ENCODE measurements at regions not wholly inside any gene's neighbourhood (a gene's known extent, or its start where the extent isn't known, plus 50 kb on each side); places are given as distances from the start of the nearest gene placed in this dataset.

DNA sequence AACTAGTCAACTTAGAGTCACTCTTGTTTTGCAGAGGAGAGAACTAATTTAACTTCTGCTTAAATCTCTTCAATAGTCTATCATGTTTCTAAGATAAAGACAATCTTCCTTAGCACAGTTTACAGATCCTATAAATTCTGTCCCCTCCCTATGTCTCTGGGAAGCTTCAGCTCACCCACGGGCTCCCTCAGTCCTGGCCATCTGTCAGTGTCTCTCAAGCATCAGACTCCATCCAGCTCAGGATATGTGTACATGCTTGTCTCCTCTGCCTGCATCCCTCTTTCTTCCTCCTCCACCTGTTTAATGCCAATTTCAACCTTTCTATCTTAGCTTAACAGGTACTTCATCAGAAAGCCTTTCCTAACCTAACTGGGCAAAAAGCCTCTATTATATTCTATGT, 177.1 kb upstream of the PTER start:
- H3K4me3 ChIP-seq (ENCODE audit: low read length), result no peak overlapping the region
- no peak for DNase-seq
- H3K27me3 ChIP-seq (ENCODE audit: control insufficient read depth, insufficient read depth, low read length), result no peaks in the 10 kb centered on the region
- H3K36me3 ChIP-seq (ENCODE audit: control insufficient read depth, insufficient read depth, low read length), result no peaks in the 10 kb centered on the region
- H3K4me1 ChIP-seq (ENCODE audit: control insufficient read depth, insufficient read depth, low read length), result no peaks in the 10 kb centered on the region
- no peaks in the 10 kb centered on the region for H3K9me3 ChIP-seq (replicated peaks; ENCODE audit: control insufficient read depth, low read depth, low read length)
- no peak overlapping the region for H3K27ac ChIP-seq (ENCODE audit: low read length)
- 55% methylated on average over 1 of the region's 1 CpG for WGBS (ENCODE audit: insufficient coverage)

DNA sequence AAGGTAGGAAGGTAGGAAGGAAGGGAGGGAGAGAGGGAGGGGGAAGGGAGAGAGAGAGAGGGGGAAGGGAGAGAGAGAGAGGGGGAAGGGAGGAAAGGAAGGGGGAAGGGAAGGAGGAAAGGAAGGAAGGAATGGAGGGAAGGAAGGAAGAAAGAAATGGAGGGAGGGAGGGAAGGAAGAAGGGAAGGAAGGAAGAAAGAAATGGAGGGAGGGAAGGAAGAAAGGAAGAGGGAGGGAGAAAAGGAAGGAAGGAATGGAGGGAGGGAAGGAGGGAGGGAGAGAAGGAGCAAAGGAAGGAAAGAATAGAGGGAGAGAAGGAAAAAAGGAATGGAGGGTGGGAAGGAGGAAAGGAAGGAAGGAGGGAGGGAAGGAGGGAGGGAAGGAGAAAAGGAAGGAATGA, 176.4 kb upstream of the PTER start:
- H3K36me3 ChIP-seq (ENCODE audit: control insufficient read depth, insufficient read depth, low read length), result no peaks in the 10 kb centered on the region
- no peaks in the 10 kb centered on the region for H3K4me1 ChIP-seq (ENCODE audit: control insufficient read depth, insufficient read depth, low read length)
- DNase-seq, result no peak
- H3K27ac ChIP-seq (ENCODE audit: low read length), result no peak overlapping the region
- no peak overlapping the region for H3K4me3 ChIP-seq (ENCODE audit: low read length)
- H3K27me3 ChIP-seq (ENCODE audit: control insufficient read depth, insufficient read depth, low read length), result no peaks in the 10 kb centered on the region
- H3K9me3 ChIP-seq (replicated peaks; ENCODE audit: control insufficient read depth, low read depth, low read length), result no peaks in the 10 kb centered on the region

DNA sequence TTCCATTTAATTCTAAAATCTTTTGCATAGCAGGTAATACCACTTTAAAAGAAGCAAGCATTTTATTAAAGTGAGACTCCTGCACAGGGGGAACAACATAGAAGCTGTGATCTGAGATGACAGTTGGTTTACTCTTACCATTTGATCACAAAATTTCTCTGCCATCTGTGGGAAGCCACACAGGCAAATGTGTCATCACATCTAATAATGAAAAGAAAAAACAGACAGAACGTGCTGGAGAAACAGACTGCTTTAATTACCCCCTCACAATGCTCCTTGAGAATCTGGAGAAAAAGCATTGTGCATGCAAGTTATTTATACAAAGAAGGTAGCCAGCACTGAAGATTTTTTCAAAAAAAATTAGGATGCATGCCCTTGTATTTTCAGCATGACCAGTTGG, 165.2 kb upstream of the PTER start:
- Histone ChIP-seq H3K27ac (ENCODE audit: low read length) (no peak overlapping the region), H3K9me3 (replicated peaks; ENCODE audit: control insufficient read depth, low read depth, low read length) (no peaks in the 10 kb centered on the region), H3K4me3 (ENCODE audit: low read length) (no peak overlapping the region), H3K36me3 (ENCODE audit: control insufficient read depth, insufficient read depth, low read length) (no peaks in the 10 kb centered on the region), H3K4me1 (ENCODE audit: control insufficient read depth, insufficient read depth, low read length) (no peaks in the 10 kb centered on the region), H3K27me3 (ENCODE audit: control insufficient read depth, insufficient read depth, low read length) (no peaks in the 10 kb centered on the region)
- WGBS (ENCODE audit: insufficient coverage), result no CpG with 5 or more reads among the region's 1 CpG
- no peak for DNase-seq

DNA sequence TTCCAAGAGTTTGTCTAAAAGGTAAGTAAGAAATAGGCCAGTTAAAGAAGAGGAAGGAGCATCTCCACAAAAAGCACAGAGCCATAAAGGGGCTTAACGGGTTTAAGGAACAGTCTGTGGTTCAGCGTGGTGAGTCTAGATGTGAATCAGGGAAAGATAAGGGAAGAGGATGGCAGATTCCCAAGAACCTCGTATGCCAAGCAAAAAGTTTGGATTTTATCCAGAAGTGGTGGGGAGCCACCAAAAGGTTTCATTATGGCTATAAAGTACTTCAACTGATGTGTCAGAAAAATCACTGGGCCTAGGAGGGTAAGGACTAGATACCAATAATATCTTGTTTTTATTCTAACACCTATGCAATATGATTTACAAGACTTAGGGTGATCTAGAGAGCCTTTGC, 161.9 kb upstream of the PTER start:
- H3K4me1 ChIP-seq (ENCODE audit: control insufficient read depth, insufficient read depth, low read length), result no peaks in the 10 kb centered on the region
- no peak for DNase-seq
- WGBS (ENCODE audit: insufficient coverage), result 90% methylated on average over 2 of the region's 3 CpGs
- no peaks in the 10 kb centered on the region for H3K9me3 ChIP-seq (replicated peaks; ENCODE audit: control insufficient read depth, low read depth, low read length)
- no peak overlapping the region for H3K4me3 ChIP-seq (ENCODE audit: low read length)
- H3K27me3 ChIP-seq (ENCODE audit: control insufficient read depth, insufficient read depth, low read length), result no peaks in the 10 kb centered on the region
- H3K36me3 ChIP-seq (ENCODE audit: control insufficient read depth, insufficient read depth, low read length), result no peaks in the 10 kb centered on the region
- no peak overlapping the region for H3K27ac ChIP-seq (ENCODE audit: low read length)

DNA sequence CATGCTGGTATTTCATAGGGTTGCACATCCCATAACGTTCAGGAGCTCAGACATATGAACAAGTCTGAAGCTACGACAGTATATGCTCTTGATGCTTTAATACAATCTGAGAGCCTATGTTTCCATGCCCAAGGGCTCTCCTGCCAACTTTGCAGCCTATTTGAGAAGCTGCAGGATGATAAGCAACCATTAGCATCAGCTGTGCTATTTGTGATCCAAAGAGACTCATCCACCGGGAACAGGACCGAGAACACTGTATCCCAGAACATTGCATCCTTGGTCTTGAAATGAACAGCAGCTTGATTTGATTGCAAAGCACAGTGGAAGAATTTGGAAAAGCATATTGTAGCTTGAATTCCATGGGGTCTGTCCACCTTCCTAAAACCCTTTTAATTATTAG, 156.2 kb upstream of the PTER start:
- Histone ChIP-seq H3K27me3 (ENCODE audit: control insufficient read depth, insufficient read depth, low read length) (no peaks in the 10 kb centered on the region), H3K9me3 (replicated peaks; ENCODE audit: control insufficient read depth, low read depth, low read length) (no peaks in the 10 kb centered on the region), H3K36me3 (ENCODE audit: control insufficient read depth, insufficient read depth, low read length) (no peaks in the 10 kb centered on the region), H3K27ac (ENCODE audit: low read length) (no peak overlapping the region), H3K4me3 (ENCODE audit: low read length) (no peak overlapping the region), H3K4me1 (ENCODE audit: control insufficient read depth, insufficient read depth, low read length) (no peaks in the 10 kb centered on the region)
- DNase-seq, result no peak
- 68% methylated on average over 4 of the region's 4 CpGs for WGBS (ENCODE audit: insufficient coverage)

DNA sequence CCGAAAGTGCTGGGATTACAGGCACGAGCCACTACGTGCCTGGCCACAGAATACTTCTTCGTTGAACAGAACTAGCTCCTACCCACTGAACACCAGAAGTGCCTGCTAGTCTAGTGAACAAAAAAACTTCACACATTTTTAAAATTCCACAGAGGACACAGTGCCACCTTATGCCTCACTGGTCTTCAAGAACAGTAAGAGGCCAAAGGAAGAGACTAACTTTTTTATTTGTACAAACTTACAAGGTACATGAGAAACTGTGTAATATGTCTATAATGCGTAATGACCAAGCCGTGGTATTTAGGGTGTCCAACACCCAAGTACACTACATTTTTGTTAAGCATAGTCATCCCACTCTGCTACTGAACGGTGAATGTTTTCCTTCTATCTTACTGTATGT, 144.4 kb upstream of the PTER start:
- WGBS (ENCODE audit: insufficient coverage), result 79% methylated on average over 4 of the region's 7 CpGs
- no peaks in the 10 kb centered on the region for H3K36me3 ChIP-seq (ENCODE audit: control insufficient read depth, insufficient read depth, low read length)

DNA sequence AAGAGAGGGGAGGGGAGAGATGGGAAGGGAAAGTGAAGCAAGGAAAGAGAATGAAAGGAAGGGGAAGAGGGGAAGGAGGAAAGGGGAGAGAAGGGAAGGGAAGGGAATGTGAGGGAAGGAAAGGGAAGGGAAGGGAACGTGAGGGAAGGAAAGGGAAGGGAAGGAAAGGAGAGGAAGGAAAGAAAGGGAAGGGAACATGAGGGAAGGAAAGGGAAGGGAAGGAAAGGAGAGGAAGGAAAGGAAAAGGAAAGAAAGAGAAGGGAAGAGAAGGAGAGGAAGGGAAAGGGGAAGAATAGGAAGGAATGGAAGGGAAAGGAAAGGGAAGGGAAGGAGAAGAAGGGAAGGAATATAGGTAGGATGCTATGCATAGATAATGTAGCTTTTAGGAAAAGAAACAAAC, 139.7 kb upstream of the PTER start:
- no peaks in the 10 kb centered on the region for H3K27me3 ChIP-seq (ENCODE audit: control insufficient read depth, insufficient read depth, low read length)
- H3K4me1 ChIP-seq (ENCODE audit: control insufficient read depth, insufficient read depth, low read length), result no peaks in the 10 kb centered on the region
- no peak for DNase-seq
- WGBS (ENCODE audit: insufficient coverage), result 54% methylated on average over 1 of the region's 1 CpG
- H3K9me3 ChIP-seq (replicated peaks; ENCODE audit: control insufficient read depth, low read depth, low read length), result no peaks in the 10 kb centered on the region
- H3K27ac ChIP-seq (ENCODE audit: low read length), result no peak overlapping the region
- H3K36me3 ChIP-seq (ENCODE audit: control insufficient read depth, insufficient read depth, low read length), result no peaks in the 10 kb centered on the region
- H3K4me3 ChIP-seq (ENCODE audit: low read length), result no peak overlapping the region

More for the DNA sequence above, 144.4 kb upstream of the PTER start:
- DNase-seq, result no peak
- Histone ChIP-seq H3K27ac (ENCODE audit: low read length) (no peak overlapping the region), H3K9me3 (replicated peaks; ENCODE audit: control insufficient read depth, low read depth, low read length) (no peaks in the 10 kb centered on the region), H3K27me3 (ENCODE audit: control insufficient read depth, insufficient read depth, low read length) (no peaks in the 10 kb centered on the region), H3K4me3 (ENCODE audit: low read length) (no peak overlapping the region), H3K4me1 (ENCODE audit: control insufficient read depth, insufficient read depth, low read length) (no peaks in the 10 kb centered on the region)

DNA sequence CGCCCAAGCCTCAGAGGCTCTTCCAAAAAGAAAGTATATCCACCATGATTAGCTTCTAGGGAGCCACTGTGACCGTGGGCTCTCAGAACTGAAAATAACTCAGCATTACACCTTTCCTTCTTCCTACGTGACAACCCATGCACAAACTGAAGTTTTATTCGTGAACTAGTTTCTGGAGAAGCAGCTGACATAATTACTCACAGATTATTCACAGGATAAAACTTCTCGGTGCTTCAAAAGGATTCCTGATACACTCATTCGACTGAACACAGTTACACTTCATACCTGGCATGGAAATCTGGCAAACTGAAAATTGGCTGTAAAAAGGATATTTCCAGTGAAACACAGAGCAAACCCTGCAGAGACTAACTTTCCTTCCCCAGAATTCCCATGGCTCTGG, 139.2 kb upstream of the PTER start:
- H3K27me3 ChIP-seq (ENCODE audit: control insufficient read depth, insufficient read depth, low read length), result no peaks in the 10 kb centered on the region
- H3K36me3 ChIP-seq (ENCODE audit: control insufficient read depth, insufficient read depth, low read length), result no peaks in the 10 kb centered on the region
- no peak overlapping the region for H3K27ac ChIP-seq (ENCODE audit: low read length)
- 58% methylated on average over 2 of the region's 6 CpGs for WGBS (ENCODE audit: insufficient coverage)
- H3K4me3 ChIP-seq (ENCODE audit: low read length), result no peak overlapping the region
- H3K4me1 ChIP-seq (ENCODE audit: control insufficient read depth, insufficient read depth, low read length), result no peaks in the 10 kb centered on the region
- DNase-seq, result peak; percentile 2
- H3K9me3 ChIP-seq (replicated peaks; ENCODE audit: control insufficient read depth, low read depth, low read length), result no peaks in the 10 kb centered on the region

DNA sequence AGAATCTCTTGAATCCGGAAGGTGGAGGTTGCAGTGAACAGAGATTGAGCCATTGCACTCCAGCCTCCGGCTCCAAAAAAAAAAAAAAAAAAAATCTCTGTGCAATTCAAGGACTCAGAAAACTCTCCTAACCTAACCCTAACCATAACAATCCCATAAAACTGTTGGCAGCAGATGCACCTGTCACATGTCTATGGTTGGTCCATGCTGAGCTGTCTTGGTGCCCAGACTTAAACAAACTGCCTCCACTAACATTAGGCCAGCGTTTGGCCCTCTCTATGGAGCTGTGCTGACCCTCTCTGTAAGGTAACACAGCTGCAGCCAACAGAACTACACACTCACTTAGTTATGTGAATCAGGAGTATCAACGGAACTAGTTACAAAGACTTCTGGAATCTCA, 132.5 kb upstream of the PTER start:
- no peaks in the 10 kb centered on the region for H3K9me3 ChIP-seq (replicated peaks; ENCODE audit: control insufficient read depth, low read depth, low read length)
- H3K27ac ChIP-seq (ENCODE audit: low read length), result no peak overlapping the region
- no peaks in the 10 kb centered on the region for H3K36me3 ChIP-seq (ENCODE audit: control insufficient read depth, insufficient read depth, low read length)
- WGBS (ENCODE audit: insufficient coverage), result no CpG with 5 or more reads among the region's 4 CpGs
- H3K4me3 ChIP-seq (ENCODE audit: low read length), result no peak overlapping the region
- DNase-seq, result no peak
- no peaks in the 10 kb centered on the region for H3K4me1 ChIP-seq (ENCODE audit: control insufficient read depth, insufficient read depth, low read length)
- no peaks in the 10 kb centered on the region for H3K27me3 ChIP-seq (ENCODE audit: control insufficient read depth, insufficient read depth, low read length)

DNA sequence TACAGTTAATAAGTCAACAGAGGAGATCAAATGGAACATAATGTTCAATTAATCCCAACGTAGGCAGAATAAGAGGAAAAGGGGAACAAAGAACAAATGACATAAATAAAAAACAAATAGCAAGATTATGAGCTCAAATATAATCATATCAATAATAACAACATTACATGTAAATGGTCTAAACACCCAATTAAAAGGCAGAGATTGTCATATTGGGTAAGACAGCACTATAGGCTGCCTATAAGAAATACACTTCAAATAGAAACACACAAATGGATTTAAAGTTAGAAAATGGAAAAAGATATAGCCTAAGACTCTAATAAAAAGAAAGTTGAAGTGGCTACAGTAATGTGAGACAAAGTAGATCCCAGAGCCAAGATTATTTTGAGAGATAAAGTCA, 126.4 kb upstream of the PTER start:
- H3K4me3 ChIP-seq (ENCODE audit: low read length), result no peak overlapping the region
- DNase-seq, result no peak
- no peaks in the 10 kb centered on the region for H3K27me3 ChIP-seq (ENCODE audit: control insufficient read depth, insufficient read depth, low read length)
- H3K9me3 ChIP-seq (replicated peaks; ENCODE audit: control insufficient read depth, low read depth, low read length), result peaks cover 2% of the 10 kb centered on the region
- whole genome bisulfite sequencing (ENCODE audit: insufficient coverage), result no CpG with 5 or more reads among the region's 1 CpG
- H3K36me3 ChIP-seq (ENCODE audit: control insufficient read depth, insufficient read depth, low read length), result no peaks in the 10 kb centered on the region
- H3K27ac ChIP-seq (ENCODE audit: low read length), result no peak overlapping the region
- no peaks in the 10 kb centered on the region for H3K4me1 ChIP-seq (ENCODE audit: control insufficient read depth, insufficient read depth, low read length)

DNA sequence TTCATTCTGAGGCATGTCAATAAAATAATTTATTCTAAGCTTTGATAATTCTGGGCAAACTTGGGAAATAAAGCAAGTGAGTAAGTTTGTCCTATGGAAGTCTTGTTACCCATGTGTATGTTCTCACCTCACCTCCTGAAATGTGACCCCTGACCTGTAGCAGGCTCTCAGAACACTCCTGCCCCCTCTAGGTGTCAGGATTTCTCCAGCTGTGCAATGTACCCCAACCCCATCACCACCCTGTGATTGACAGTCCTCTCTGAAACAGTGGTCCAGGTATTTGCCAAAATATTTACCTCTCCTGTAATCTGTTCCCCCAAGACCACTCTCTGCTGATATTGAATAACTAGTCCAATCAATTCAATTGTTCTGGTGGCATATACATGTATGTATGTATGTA, 122.6 kb upstream of the PTER start:
- no peak overlapping the region for H3K4me3 ChIP-seq (ENCODE audit: low read length)
- H3K9me3 ChIP-seq (replicated peaks; ENCODE audit: control insufficient read depth, low read depth, low read length), result peaks cover 2% of the 10 kb centered on the region
- H3K27ac ChIP-seq (ENCODE audit: low read length), result no peak overlapping the region
- H3K27me3 ChIP-seq (ENCODE audit: control insufficient read depth, insufficient read depth, low read length), result no peaks in the 10 kb centered on the region
- DNase-seq, result no peak
- H3K36me3 ChIP-seq (ENCODE audit: control insufficient read depth, insufficient read depth, low read length), result no peaks in the 10 kb centered on the region
- no peaks in the 10 kb centered on the region for H3K4me1 ChIP-seq (ENCODE audit: control insufficient read depth, insufficient read depth, low read length)

Data from muscle of leg (tissue), 3 donors.